ENCODE measurements at regions not wholly inside any gene's neighbourhood (a gene's known extent, or its start where the extent isn't known, plus 50 kb on each side); places are given as distances from the start of the nearest gene placed in this dataset.

GRCh38 chr17:77598241-77598620 is 360.3 kb upstream of the TNRC6C start:
- CTCF ChIA-PET: no interaction called here
- POLR2A ChIA-PET: no interaction called here
- Histone ChIP-seq H3K9me3 (ENCODE audit: control insufficient read depth, insufficient read depth, low read length) (no peaks in the 10 kb centered on the region; the same call in 1 of the 2 replicates), H3K4me3 (ENCODE audit: low read depth, low read length) (no peak overlapping the region), H3K27me3 (ENCODE audit: control insufficient read depth, insufficient read depth, low read length) (peaks cover 23% of the 10 kb centered on the region), H3K27ac (ENCODE audit: low read depth, low read length) (no peak overlapping the region)
- TF ChIP-seq CTCF (IDR thresholded peaks at IDR 0.05; ENCODE audit: low read depth, low read length): no peak
- DNase-seq (ENCODE audit: low read depth, low spot score): no peak

GRCh38 chr17:77599699-77600098 is 358.8 kb upstream of the TNRC6C start:
- no peak overlapping the region for H3K27ac ChIP-seq (ENCODE audit: low read depth, low read length)
- H3K27me3 ChIP-seq (ENCODE audit: control insufficient read depth, insufficient read depth, low read length): peaks cover 13% of the 10 kb centered on the region
- H3K4me3 ChIP-seq (ENCODE audit: low read depth, low read length): no peak overlapping the region
- no peak for TF ChIP-seq CTCF (IDR thresholded peaks at IDR 0.05; ENCODE audit: low read depth, low read length)
- no peak for DNase-seq (ENCODE audit: low read depth, low spot score)
- ChIA-PET POLR2A (no interaction called here), CTCF (no interaction called here)
- H3K9me3 ChIP-seq (ENCODE audit: control insufficient read depth, insufficient read depth, low read length): no peaks in the 10 kb centered on the region; the same call in 1 of the 2 replicates

GRCh38 chr17:77600346-77600745 is 358.2 kb upstream of the TNRC6C start:
- TF ChIP-seq CTCF (IDR thresholded peaks at IDR 0.05; ENCODE audit: low read depth, low read length): no peak
- Histone ChIP-seq H3K27ac (ENCODE audit: low read depth, low read length) (no peak overlapping the region), H3K9me3 (ENCODE audit: control insufficient read depth, insufficient read depth, low read length) (no peaks in the 10 kb centered on the region; the same call in 1 of the 2 replicates), H3K4me3 (ENCODE audit: low read depth, low read length) (no peak overlapping the region), H3K27me3 (ENCODE audit: control insufficient read depth, insufficient read depth, low read length) (peaks cover 13% of the 10 kb centered on the region)
- no peak for DNase-seq (ENCODE audit: low read depth, low spot score)
- ChIA-PET POLR2A (interaction anchor here (0.6 kb wide), 1 partner anchor 358 kb away, joined by 3 read pairs; the partner anchor contains the start of gene TNRC6C), CTCF (no interaction called here)

- DNase-seq (ENCODE audit: low read depth, low spot score): no peak
- POLR2A ChIA-PET: interaction anchor here (1.4 kb wide), 1 partner anchor 357 kb away, joined by 3 read pairs; the partner anchor contains the start of gene TNRC6C
- H3K27ac ChIP-seq (ENCODE audit: low read depth, low read length): no peak overlapping the region
- H3K27me3 ChIP-seq (ENCODE audit: control insufficient read depth, insufficient read depth, low read length): peaks cover 8% of the 10 kb centered on the region
- no peak overlapping the region for H3K4me3 ChIP-seq (ENCODE audit: low read depth, low read length)
- H3K9me3 ChIP-seq (ENCODE audit: control insufficient read depth, insufficient read depth, low read length): no peaks in the 10 kb centered on the region; the same call in 1 of the 2 replicates
- CTCF ChIA-PET: no interaction called here
- TF ChIP-seq CTCF (IDR thresholded peaks at IDR 0.05; ENCODE audit: low read depth, low read length): no peak
Measured at GRCh38 chr17:77601054-77601979, 357.2 kb upstream of the TNRC6C start.

- POLR2A ChIA-PET: interaction anchor here (1.4 kb wide), 1 partner anchor 356 kb away, joined by 3 read pairs; the partner anchor contains the start of gene TNRC6C
Measured at GRCh38 chr17:77602062-77602746, 356.3 kb upstream of the TNRC6C start.

More at GRCh38 chr17:77602062-77602746, 356.3 kb upstream of the TNRC6C start:
- TF ChIP-seq CTCF (IDR thresholded peaks at IDR 0.05; ENCODE audit: low read depth, low read length): no peak
- Histone ChIP-seq H3K27ac (ENCODE audit: low read depth, low read length) (no peak overlapping the region), H3K4me3 (ENCODE audit: low read depth, low read length) (no peak overlapping the region), H3K27me3 (ENCODE audit: control insufficient read depth, insufficient read depth, low read length) (peaks cover 6% of the 10 kb centered on the region), H3K9me3 (ENCODE audit: control insufficient read depth, insufficient read depth, low read length) (no peaks in the 10 kb centered on the region; the same call in 1 of the 2 replicates)
- CTCF ChIA-PET: no interaction called here
- no peak for DNase-seq (ENCODE audit: low read depth, low spot score)
